ENCODE measurements at regions not wholly inside any gene's neighbourhood (a gene's known extent, or its start where the extent isn't known, plus 50 kb on each side); places are given as distances from the start of the nearest gene placed in this dataset.

GRCh38 chr2:42864641-42865280 is 72.4 kb upstream of the HAAO start:
- no peak for DNase-seq

- DNase-seq, result no peak
Measured at GRCh38 chr2:42864222-42864621, 71.8 kb upstream of the HAAO start.

GRCh38 chr2:42863751-42864150 is 71.4 kb upstream of the HAAO start:
- DNase-seq, result no peak

- no peak for DNase-seq
Measured at GRCh38 chr2:42863320-42863719, 70.9 kb upstream of the HAAO start.

- DNase-seq, result no peak
Measured at GRCh38 chr2:42862669-42863185, 70.3 kb upstream of the HAAO start.

GRCh38 chr2:42861321-42861720 is 68.9 kb upstream of the HAAO start:
- no peak for DNase-seq

- no peak for DNase-seq
Measured at GRCh38 chr2:42860319-42861094, 68.1 kb upstream of the HAAO start.

- DNase-seq, result no peak
Measured at GRCh38 chr2:42859791-42860190, 67.4 kb upstream of the HAAO start.

- DNase-seq, result peak; percentile 5
Measured at GRCh38 chr2:42859006-42859552, 66.7 kb upstream of the HAAO start.

GRCh38 chr2:42858140-42859005 is 66.0 kb upstream of the HAAO start:
- DNase-seq, result no peak

GRCh38 chr2:42856891-42857632 is 64.7 kb upstream of the HAAO start:
- no peak for DNase-seq

GRCh38 chr2:42856106-42856860 is 63.9 kb upstream of the HAAO start:
- DNase-seq, result no peak

GRCh38 chr2:42855221-42855970 is 63.0 kb upstream of the HAAO start:
- no peak for DNase-seq

GRCh38 chr2:42854207-42854818 is 61.9 kb upstream of the HAAO start:
- DNase-seq, result no peak

GRCh38 chr2:42853549-42854206 is 61.3 kb upstream of the HAAO start:
- no peak for DNase-seq

GRCh38 chr2:42852798-42853197 is 60.4 kb upstream of the HAAO start:
- no peak for DNase-seq

GRCh38 chr2:42851740-42852250 is 59.4 kb upstream of the HAAO start:
- no peak for DNase-seq

- no peak for DNase-seq
Measured at GRCh38 chr2:42851186-42851585, 58.8 kb upstream of the HAAO start.

- DNase-seq, result no peak
Measured at GRCh38 chr2:42850016-42850805, 57.8 kb upstream of the HAAO start.

Data from GOT3 (cell line).